SK-N-SH treated with all-trans-retinoic acid at 6 μM for 48 hours (cell line): ENCODE measurements at regions not wholly inside any gene's neighbourhood (a gene's known extent, or its start where the extent isn't known, plus 50 kb on each side); places are given as distances from the start of the nearest gene placed in this dataset.

Source experiments
- ATAC-seq: fragments of 200-7000 bp; cut with Tn5 transposase; 3 replicates; pipeline ENCODE4 v1.9.1; 2020; ENCODE audit warnings: mild to moderate bottlenecking, moderate library complexity
- ARNTL ChIP-seq: fragments of 450-650 bp; formaldehyde crosslinking; IDR thresholded peaks from 2 replicates; pipeline ENCODE4 v1.5.0; 2020; ENCODE audit warnings: low read depth, mild to moderate bottlenecking, moderate library complexity, borderline replicate concordance
- BACH2 ChIP-seq: fragments of 250-450 bp; sonication (Bioruptor Pico); IDR thresholded peaks from 2 replicates; pipeline ENCODE4 v1.9.0; 2021; ENCODE audit warnings: mild to moderate bottlenecking, borderline replicate concordance
- ESRRG ChIP-seq: fragments of 250-450 bp; sonication (Bioruptor Pico); IDR thresholded peaks from 2 replicates; pipeline ENCODE4 v1.6.1; 2021; ENCODE audit warnings: mild to moderate bottlenecking
- GLIS3 ChIP-seq: fragments of 250-450 bp; sonication (Bioruptor Pico); IDR thresholded peaks from 2 replicates; pipeline ENCODE4 v1.5.0; 2020; ENCODE audit warnings: mild to moderate bottlenecking, moderate library complexity
- ISL1 ChIP-seq: fragments of 250-450 bp; sonication (Bioruptor Pico); IDR thresholded peaks from 2 replicates; pipeline ENCODE4 v2.1.2; 2022; ENCODE audit warnings: mild to moderate bottlenecking, moderate library complexity
- OSR1 ChIP-seq: fragments of 250-450 bp; sonication (Bioruptor Pico); IDR thresholded peaks from 2 replicates; pipeline ENCODE4 v1.8.0; 2022; ENCODE audit warnings: moderate library complexity, mild to moderate bottlenecking, inconsistent platforms
- PPARA ChIP-seq: fragments of 250-450 bp; sonication (Bioruptor Pico); IDR thresholded peaks from 2 replicates; pipeline ENCODE4 v1.5.0; 2020; ENCODE audit warnings: mild to moderate bottlenecking, borderline replicate concordance
- SNAI2 ChIP-seq: fragments of 250-450 bp; sonication (Bioruptor Pico); IDR thresholded peaks from 2 replicates; pipeline ENCODE4 v1.5.0; 2020; ENCODE audit warnings: mild to moderate bottlenecking, moderate library complexity
- TCF4 ChIP-seq: fragments of 250-450 bp; sonication (Bioruptor Pico); IDR thresholded peaks from 2 replicates; pipeline ENCODE4 v1.8.0; 2021; ENCODE audit warnings: mild to moderate bottlenecking, moderate library complexity, borderline replicate concordance
- TOX ChIP-seq: fragments of 250-450 bp; sonication (Bioruptor Pico); IDR thresholded peaks from 2 replicates; pipeline ENCODE4 v1.8.0; 2021; ENCODE audit warnings: mild to moderate bottlenecking, moderate library complexity, borderline replicate concordance
- ZC3H10 ChIP-seq: fragments of 250-450 bp; sonication (Bioruptor Pico); IDR thresholded peaks from 2 replicates; pipeline ENCODE4 v1.5.1; 2021; ENCODE audit warnings: mild to moderate bottlenecking, moderate library complexity
- ZFP3 ChIP-seq: fragments of 250-450 bp; sonication (Bioruptor Pico); IDR thresholded peaks from 2 replicates; pipeline ENCODE4 v1.5.0; 2020; ENCODE audit warnings: mild to moderate bottlenecking, moderate library complexity
- ZFP30 ChIP-seq: fragments of 450-650 bp; formaldehyde crosslinking; IDR thresholded peaks from 2 replicates; pipeline ENCODE4 v1.5.0; 2022; ENCODE audit warnings: mild to moderate bottlenecking, moderate library complexity
- ZNF565 ChIP-seq: fragments of 450-650 bp; formaldehyde crosslinking; conservative IDR thresholded peaks from 2 replicates; pipeline ENCODE4 v1.5.0; 2020; ENCODE audit warnings: low read depth, mild to moderate bottlenecking, moderate library complexity
- ZNF70 ChIP-seq: fragments of 450-650 bp; formaldehyde crosslinking; IDR thresholded peaks from 2 replicates; pipeline ENCODE4 v1.5.0; 2020; ENCODE audit warnings: mild to moderate bottlenecking, moderate library complexity
- ZNF8 ChIP-seq: fragments of 450-650 bp; formaldehyde crosslinking; IDR thresholded peaks from 2 replicates; pipeline ENCODE4 v1.5.0; 2020; ENCODE audit warnings: mild to moderate bottlenecking, moderate library complexity
- TF ChIP-seq, protein P1 (sequence below): fragments of 250-450 bp; sonication (Bioruptor Pico); IDR thresholded peaks from 2 replicates; pipeline ENCODE4 v1.8.0; 2021; ENCODE audit warnings: low read depth, mild to moderate bottlenecking, moderate library complexity, borderline replicate concordance
- TF ChIP-seq, protein P2 (sequence below): fragments of 250-450 bp; sonication (Bioruptor Pico); IDR thresholded peaks from 2 replicates; pipeline ENCODE4 v1.5.1; 2021; ENCODE audit warnings: mild to moderate bottlenecking, moderate library complexity
- TF ChIP-seq, protein P3 (sequence below): fragments of 250-450 bp; sonication (Bioruptor Pico); IDR thresholded peaks from 2 replicates; pipeline ENCODE4 v1.5.1; 2020; ENCODE audit warnings: low read depth, mild to moderate bottlenecking, moderate library complexity
- TF ChIP-seq, protein P4 (sequence below): fragments of 250-450 bp; sonication (Bioruptor Pico); IDR thresholded peaks from 2 replicates; pipeline ENCODE4 v1.8.0; 2020; ENCODE audit warnings: mild to moderate bottlenecking, moderate library complexity, borderline replicate concordance

DNA sequence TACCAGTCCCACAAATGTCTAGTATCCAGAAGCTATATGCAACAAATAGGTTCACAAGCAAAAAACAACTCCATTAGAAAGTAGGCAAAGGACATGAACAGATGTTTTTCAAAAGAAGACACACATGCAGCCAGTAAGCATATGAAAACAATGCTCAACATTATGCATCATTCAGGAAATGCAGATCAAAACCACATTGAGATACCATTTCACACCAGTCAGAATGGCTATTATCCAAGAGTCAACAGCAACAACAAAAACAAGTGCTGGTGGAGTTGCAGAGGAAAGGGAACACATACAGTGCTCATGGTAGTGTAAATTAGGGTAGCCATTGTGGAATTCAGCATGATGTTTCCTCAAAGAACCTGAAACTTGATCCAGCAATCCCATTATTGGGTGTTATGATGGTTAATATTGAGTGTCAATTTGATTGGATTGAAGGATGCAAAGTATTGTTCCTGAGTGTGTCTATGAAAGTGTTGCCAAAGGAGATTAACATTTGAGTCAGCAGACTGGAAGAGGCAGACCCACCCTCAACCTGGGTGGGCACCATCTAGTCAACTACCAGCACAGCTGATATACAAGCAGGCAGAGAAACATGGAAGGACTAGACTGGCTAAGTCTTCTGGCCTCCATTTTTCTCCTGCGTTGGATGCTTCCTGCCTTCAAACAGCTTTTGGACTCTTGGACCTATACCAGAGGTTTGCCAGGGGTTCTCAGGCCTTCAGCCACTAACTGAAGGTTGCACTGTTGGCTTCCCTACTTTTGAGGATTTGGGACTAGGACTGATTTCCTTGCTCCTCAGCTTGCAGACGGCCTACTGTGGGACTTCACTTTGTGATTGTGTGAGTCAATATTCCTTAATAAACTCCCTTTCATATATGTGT, 218.4 kb upstream of the SEMA3D start:
- no peak for TF ChIP-seq ZNF70 (CRISPR knock-in tag)
- no peak for TF ChIP-seq GLIS3 (CRISPR knock-in tag)
- no peak for TF ChIP-seq OSR1 (CRISPR knock-in tag)
- TF ChIP-seq, protein P1, sequence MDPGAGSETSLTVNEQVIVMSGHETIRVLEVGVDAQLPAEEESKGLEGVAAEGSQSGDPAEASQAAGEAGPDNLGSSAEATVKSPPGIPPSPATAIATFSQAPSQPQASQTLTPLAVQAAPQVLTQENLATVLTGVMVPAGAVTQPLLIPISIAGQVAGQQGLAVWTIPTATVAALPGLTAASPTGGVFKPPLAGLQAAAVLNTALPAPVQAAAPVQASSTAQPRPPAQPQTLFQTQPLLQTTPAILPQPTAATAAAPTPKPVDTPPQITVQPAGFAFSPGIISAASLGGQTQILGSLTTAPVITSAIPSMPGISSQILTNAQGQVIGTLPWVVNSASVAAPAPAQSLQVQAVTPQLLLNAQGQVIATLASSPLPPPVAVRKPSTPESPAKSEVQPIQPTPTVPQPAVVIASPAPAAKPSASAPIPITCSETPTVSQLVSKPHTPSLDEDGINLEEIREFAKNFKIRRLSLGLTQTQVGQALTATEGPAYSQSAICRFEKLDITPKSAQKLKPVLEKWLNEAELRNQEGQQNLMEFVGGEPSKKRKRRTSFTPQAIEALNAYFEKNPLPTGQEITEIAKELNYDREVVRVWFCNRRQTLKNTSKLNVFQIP = no peak
- TF ChIP-seq ZC3H10 (CRISPR knock-in tag) = no peak
- TF ChIP-seq, protein P2, sequence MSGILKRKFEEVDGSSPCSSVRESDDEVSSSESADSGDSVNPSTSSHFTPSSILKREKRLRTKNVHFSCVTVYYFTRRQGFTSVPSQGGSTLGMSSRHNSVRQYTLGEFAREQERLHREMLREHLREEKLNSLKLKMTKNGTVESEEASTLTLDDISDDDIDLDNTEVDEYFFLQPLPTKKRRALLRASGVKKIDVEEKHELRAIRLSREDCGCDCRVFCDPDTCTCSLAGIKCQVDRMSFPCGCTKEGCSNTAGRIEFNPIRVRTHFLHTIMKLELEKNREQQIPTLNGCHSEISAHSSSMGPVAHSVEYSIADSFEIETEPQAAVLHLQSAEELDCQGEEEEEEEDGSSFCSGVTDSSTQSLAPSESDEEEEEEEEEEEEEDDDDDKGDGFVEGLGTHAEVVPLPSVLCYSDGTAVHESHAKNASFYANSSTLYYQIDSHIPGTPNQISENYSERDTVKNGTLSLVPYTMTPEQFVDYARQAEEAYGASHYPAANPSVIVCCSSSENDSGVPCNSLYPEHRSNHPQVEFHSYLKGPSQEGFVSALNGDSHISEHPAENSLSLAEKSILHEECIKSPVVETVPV = no peak
- TF ChIP-seq ZFP30 (CRISPR knock-in tag) = no peak
- TF ChIP-seq BACH2 (CRISPR knock-in tag) = no peak
- no peak for TF ChIP-seq TCF4 (CRISPR knock-in tag)
- TF ChIP-seq ZNF8 (CRISPR knock-in tag) = no peak
- TF ChIP-seq, protein P3, sequence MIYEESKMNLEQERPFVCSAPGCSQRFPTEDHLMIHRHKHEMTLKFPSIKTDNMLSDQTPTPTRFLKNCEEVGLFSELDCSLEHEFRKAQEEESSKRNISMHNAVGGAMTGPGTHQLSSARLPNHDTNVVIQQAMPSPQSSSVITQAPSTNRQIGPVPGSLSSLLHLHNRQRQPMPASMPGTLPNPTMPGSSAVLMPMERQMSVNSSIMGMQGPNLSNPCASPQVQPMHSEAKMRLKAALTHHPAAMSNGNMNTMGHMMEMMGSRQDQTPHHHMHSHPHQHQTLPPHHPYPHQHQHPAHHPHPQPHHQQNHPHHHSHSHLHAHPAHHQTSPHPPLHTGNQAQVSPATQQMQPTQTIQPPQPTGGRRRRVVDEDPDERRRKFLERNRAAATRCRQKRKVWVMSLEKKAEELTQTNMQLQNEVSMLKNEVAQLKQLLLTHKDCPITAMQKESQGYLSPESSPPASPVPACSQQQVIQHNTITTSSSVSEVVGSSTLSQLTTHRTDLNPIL (CRISPR knock-in tag) = no peak
- no peak for TF ChIP-seq ZNF565 (CRISPR knock-in tag)
- no peak for TF ChIP-seq ZFP3 (CRISPR knock-in tag)
- TF ChIP-seq ESRRG (CRISPR knock-in tag) = no peak
- no peak for TF ChIP-seq SNAI2 (CRISPR knock-in tag)
- TF ChIP-seq PPARA (CRISPR knock-in tag) = no peak
- no peak for TF ChIP-seq ARNTL (CRISPR knock-in tag)
- no peak for TF ChIP-seq ISL1 (CRISPR knock-in tag)
- no peak for ATAC-seq

DNA sequence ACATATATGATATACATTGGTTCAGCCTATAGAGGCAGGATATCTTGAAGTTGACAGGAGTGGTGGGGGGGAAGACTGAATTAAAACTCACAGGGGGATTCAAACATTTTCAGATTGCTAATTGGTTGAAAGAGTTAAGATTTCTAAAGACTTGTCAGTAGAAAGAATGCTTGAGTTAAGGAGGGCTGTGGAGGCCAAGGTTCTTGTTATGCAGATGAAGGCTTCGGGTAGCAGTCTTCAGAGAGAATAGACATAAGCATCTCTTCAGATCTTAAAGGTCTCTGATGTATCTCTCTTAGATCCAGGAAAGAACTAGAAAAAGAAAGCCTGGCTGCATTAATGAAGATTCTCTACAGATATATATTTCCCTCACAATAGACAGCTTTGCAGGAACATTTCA, 209.8 kb upstream of the SEMA3D start:
- no peak for ATAC-seq
- TF ChIP-seq, protein P3 (CRISPR knock-in tag) = no peak
- TF ChIP-seq TCF4 (CRISPR knock-in tag) = no peak
- no peak for TF ChIP-seq ZNF70 (CRISPR knock-in tag)
- no peak for TF ChIP-seq ZC3H10 (CRISPR knock-in tag)
- TF ChIP-seq, protein P1 = no peak
- TF ChIP-seq, all 23 proteins: peak for 0

DNA sequence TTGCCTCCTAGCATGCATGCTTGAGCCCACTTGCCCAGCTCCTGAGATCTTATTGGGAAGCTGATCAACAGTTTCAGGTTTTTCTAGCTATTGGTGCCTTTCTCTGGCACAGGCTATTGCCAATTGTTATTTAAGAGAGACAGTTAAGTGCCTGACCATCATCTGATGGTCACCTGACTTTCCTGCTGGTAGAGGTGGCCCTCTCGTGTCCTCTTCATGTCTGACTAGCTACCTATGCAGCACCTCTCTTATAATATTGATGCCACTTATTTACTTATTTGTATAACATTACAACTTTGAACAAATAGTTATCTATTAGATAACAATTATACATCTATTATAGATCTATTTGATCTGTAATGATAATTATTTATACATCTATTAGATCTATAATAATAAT, 205.9 kb upstream of the SEMA3D start:
- TF ChIP-seq PPARA (CRISPR knock-in tag) (no peak), ZNF70 (CRISPR knock-in tag) (no peak), OSR1 (CRISPR knock-in tag) (no peak), ISL1 (CRISPR knock-in tag) (no peak), ZNF565 (CRISPR knock-in tag) (no peak), BACH2 (CRISPR knock-in tag) (no peak), SNAI2 (CRISPR knock-in tag) (no peak), ZFP30 (CRISPR knock-in tag) (no peak), ESRRG (CRISPR knock-in tag) (no peak), GLIS3 (CRISPR knock-in tag) (no peak), TOX (CRISPR knock-in tag) (no peak), ARNTL (CRISPR knock-in tag) (no peak)
- TF ChIP-seq, protein P4, sequence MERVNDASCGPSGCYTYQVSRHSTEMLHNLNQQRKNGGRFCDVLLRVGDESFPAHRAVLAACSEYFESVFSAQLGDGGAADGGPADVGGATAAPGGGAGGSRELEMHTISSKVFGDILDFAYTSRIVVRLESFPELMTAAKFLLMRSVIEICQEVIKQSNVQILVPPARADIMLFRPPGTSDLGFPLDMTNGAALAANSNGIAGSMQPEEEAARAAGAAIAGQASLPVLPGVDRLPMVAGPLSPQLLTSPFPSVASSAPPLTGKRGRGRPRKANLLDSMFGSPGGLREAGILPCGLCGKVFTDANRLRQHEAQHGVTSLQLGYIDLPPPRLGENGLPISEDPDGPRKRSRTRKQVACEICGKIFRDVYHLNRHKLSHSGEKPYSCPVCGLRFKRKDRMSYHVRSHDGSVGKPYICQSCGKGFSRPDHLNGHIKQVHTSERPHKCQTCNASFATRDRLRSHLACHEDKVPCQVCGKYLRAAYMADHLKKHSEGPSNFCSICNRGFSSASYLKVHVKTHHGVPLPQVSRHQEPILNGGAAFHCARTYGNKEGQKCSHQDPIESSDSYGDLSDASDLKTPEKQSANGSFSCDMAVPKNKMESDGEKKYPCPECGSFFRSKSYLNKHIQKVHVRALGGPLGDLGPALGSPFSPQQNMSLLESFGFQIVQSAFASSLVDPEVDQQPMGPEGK (CRISPR knock-in tag) = no peak
- TF ChIP-seq, protein P2 = no peak
- TF ChIP-seq, protein P3 (CRISPR knock-in tag) = no peak
- no peak for ATAC-seq
